ENCODE measurements at regions not wholly inside any gene's neighbourhood (a gene's known extent, or its start where the extent isn't known, plus 50 kb on each side); places are given as distances from the start of the nearest gene placed in this dataset.

DNA sequence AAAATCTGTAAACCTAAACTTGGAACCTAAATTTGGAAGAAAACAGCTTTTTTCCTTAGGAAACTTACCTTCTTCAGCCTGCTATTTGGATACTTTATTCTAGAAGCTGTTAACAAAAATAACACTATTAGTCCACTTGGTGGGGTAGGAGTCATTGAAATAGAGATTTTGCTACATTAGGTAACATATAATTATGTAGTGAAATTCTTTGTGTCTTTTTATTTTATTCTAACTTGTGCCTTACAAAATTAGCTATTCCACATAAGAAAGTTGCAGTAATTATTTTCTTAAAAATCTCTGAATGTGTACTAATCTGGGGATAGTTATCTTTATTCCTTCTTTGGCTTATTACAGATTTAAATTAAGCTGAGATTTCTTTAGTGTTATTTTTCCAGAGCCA lies 360.4 kb upstream of the ROBO2 start:
- no peaks in the 10 kb centered on the region for H3K4me1 ChIP-seq (replicated peaks in 1 of 2; ENCODE audit: control insufficient read depth in 2 of 2, insufficient read depth in 2 of 2, low read length in 2 of 2)
- TF ChIP-seq ZNF57 (CRISPR knock-in tag; IDR thresholded peaks at IDR 0.05) = no peak
- TF ChIP-seq MBD2 (IDR thresholded peaks at IDR 0.05; ENCODE audit: borderline replicate concordance, low read depth) = no peak
- no peak for TF ChIP-seq ZNF79 (CRISPR knock-in tag; IDR thresholded peaks at IDR 0.05; ENCODE audit: low read depth)
- TF ChIP-seq, protein P1, sequence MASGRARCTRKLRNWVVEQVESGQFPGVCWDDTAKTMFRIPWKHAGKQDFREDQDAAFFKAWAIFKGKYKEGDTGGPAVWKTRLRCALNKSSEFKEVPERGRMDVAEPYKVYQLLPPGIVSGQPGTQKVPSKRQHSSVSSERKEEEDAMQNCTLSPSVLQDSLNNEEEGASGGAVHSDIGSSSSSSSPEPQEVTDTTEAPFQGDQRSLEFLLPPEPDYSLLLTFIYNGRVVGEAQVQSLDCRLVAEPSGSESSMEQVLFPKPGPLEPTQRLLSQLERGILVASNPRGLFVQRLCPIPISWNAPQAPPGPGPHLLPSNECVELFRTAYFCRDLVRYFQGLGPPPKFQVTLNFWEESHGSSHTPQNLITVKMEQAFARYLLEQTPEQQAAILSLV (tag; IDR thresholded peaks at IDR 0.05) = no peak
- TF ChIP-seq ETS2 (tag; IDR thresholded peaks at IDR 0.05; ENCODE audit: borderline replicate concordance, poor library complexity, severe bottlenecking) = no peak
- TF ChIP-seq, protein P2, sequence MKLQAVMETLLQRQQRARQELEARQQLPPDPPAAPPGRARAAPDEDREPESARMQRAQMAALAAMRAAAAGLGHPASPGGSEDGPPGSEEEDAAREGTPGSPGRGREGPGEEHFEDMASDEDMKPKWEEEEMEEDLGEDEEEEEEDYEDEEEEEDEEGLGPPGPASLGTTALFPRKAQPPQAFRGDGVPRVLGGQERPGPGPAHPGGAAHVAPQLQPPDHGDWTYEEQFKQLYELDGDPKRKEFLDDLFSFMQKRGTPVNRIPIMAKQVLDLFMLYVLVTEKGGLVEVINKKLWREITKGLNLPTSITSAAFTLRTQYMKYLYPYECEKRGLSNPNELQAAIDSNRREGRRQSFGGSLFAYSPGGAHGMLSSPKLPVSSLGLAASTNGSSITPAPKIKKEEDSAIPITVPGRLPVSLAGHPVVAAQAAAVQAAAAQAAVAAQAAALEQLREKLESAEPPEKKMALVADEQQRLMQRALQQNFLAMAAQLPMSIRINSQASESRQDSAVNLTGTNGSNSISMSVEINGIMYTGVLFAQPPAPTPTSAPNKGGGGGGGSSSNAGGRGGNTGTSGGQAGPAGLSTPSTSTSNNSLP (IDR thresholded peaks at IDR 0.05; ENCODE audit: borderline replicate concordance, low read depth, low read length) = no peak
- TF ChIP-seq, protein P3, sequence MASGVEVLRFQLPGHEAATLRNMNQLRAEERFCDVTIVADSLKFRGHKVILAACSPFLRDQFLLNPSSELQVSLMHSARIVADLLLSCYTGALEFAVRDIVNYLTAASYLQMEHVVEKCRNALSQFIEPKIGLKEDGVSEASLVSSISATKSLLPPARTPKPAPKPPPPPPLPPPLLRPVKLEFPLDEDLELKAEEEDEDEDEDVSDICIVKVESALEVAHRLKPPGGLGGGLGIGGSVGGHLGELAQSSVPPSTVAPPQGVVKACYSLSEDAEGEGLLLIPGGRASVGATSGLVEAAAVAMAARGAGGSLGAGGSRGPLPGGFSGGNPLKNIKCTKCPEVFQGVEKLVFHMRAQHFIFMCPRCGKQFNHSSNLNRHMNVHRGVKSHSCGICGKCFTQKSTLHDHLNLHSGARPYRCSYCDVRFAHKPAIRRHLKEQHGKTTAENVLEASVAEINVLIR (CRISPR knock-in tag; IDR thresholded peaks at IDR 0.05) = no peak
- TF ChIP-seq, protein P4, sequence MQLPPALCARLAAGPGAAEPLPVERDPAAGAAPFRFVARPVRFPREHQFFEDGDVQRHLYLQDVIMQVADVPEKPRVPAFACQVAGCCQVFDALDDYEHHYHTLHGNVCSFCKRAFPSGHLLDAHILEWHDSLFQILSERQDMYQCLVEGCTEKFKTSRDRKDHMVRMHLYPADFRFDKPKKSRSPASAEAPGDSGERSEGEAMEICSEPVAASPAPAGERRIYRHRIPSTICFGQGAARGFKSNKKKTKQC (CRISPR knock-in tag; IDR thresholded peaks at IDR 0.05) = no peak
- H4K20me1 ChIP-seq (replicated peaks; ENCODE audit: control insufficient read depth, insufficient read depth, low read length) = no peaks in the 10 kb centered on the region
- no peaks in the 10 kb centered on the region for H3K79me2 ChIP-seq (ENCODE audit: control insufficient read depth, insufficient read depth, low read length)
- H3K4me2 ChIP-seq (ENCODE audit: insufficient read depth, low read length) = no peak overlapping the region
- H3K9me1 ChIP-seq (ENCODE audit: control insufficient read depth, insufficient read depth, low read length) = no peaks in the 10 kb centered on the region
- no peak for ATAC-seq
- H3K4me3 ChIP-seq = no peak overlapping the region
- no peak overlapping the region for H2AFZ ChIP-seq (ENCODE audit: low read depth, low read length)
- no peaks in the 10 kb centered on the region for H3K27me3 ChIP-seq (ENCODE audit: control insufficient read depth in 2 of 2, insufficient read depth in 2 of 2, low read length in 2 of 2)
- no peaks in the 10 kb centered on the region for H3K36me3 ChIP-seq (ENCODE audit: control insufficient read depth, insufficient read depth, low read length)
- CTCF ChIA-PET (ENCODE audit: low intra/inter-chr PET ratio) = no interaction called here
- intact Hi-C loops (cut with micrococcal nuclease) = no loop called here
- in situ Hi-C loops (cut with MboI) = no loop called here
- no peak for FAIRE-seq
- no peak overlapping the region for H3K27ac ChIP-seq (ENCODE audit: extremely low read depth, low read depth, low read length)
- no peaks in the 10 kb centered on the region for H3K9me3 ChIP-seq (replicated peaks; ENCODE audit: control insufficient read depth, insufficient read depth, low read depth, low read length)
- BruUV-seq (replicated peaks) = no TSS peak
- POLR2A ChIA-PET = interaction anchor here (0.6 kb wide), 1 partner anchor 17 kb away, joined by 5 read pairs; no protein-coding TSS in a partner anchor
- no peak for DNase-seq (ENCODE audit: extremely low read depth in 1 of 4, low spot score in 3 of 4)
- no peak overlapping the region for H3K9ac ChIP-seq (ENCODE audit: insufficient read depth in 1 of 2, low read depth in 2 of 2, low read length in 2 of 2)

Data from K562 (cell line).